Fibroblast of skin of left quadriceps (primary cell): ENCODE measurements at regions not wholly inside any gene's neighbourhood (a gene's known extent, or its start where the extent isn't known, plus 50 kb on each side); places are given as distances from the start of the nearest gene placed in this dataset.
"Not testable (repeated sequence)": the region's sequence is repeated elsewhere in the genome, so short reads cannot be mapped to it uniquely, and the experiment has no call there.

Experiments
- DNase-seq, 2 experiments: peaks; one replicate each; pipeline ENCODE4 v3.0.0-alpha.2; 2013; ENCODE audit warnings: low read depth in 2 of 2

DNA sequence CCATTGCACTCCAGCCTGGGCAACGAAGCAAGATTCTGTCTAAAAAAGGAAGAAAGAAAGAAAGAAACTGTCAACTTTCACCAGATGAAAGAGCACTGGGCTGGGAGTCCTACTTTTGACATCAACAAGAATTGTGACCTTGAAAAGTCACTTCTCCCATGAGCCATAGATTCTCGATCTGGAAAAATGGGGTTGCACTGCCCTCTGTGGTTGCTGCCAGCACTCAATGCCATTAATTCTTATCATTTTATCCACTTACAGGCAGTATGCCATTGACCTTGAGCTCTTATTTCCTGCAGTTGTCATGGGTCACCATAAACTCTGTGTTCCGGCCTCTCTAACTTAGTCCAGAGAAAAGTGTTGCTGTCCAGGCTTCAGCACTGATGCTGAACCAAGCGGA is 137.2 kb downstream of the NOC3L start:
- no peak for DNase-seq

DNA sequence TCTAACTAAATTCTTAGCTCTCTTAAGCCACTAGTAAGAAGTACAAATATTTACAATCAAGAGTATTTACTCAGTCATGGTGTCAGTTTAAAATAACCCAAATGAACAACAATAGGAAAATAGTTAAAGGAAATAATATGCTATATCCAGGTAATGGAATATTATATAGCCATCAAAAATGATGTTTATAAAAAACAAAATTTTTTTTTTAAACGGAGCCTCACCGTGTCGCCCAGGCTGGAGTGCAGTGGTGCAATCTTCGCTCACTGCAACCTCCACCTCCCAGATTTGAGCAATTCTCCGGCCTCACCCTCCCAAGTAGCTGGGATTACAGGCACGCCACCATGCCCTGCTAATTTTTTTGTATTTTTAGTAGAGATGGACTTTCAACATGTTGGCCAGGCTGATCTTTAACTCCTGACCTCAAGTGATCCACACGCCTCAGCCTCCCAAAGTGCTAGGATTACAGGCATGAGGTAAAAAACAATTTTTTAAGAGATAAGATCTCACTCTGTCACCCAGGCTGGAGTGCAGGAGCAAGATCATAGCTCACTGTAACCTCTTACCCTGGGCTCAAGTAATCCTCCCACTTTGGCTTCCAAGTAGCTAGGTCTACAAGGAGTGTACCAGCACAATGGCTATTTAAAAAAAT is 132.5 kb downstream of the NOC3L start:
- DNase-seq = no peak

DNA sequence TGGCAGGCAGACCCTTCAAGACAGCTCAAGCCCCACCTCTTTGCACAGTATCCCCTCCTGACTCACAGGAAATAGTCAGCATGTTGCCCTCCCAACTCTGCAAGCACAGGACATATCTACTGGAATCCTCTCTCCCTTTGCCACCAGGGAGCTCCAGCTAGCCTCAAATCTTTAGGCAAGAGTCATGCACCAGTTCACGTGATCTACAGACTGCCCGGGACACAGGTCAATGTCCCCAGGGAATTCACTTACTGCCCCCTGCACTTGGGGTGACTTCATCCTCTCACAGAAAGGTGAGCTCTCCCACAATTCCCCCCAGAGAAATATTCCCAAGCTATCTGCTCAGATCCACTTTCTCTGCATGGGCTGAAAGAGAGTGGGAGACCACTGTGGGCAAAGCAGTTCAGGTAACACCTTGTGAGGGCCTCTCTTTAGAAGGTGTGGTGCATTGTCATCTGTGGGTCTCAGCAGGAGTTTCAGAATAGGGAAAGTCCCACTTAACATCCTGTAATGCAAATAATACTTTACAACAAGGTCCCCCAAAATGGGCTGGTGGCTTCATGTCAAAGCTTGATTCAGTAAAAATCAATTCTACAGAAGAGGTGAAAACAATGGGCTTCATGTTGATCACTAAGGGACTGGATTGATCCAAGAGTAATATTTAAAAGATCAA is 129.9 kb downstream of the NOC3L start:
- DNase-seq = no peak

DNA sequence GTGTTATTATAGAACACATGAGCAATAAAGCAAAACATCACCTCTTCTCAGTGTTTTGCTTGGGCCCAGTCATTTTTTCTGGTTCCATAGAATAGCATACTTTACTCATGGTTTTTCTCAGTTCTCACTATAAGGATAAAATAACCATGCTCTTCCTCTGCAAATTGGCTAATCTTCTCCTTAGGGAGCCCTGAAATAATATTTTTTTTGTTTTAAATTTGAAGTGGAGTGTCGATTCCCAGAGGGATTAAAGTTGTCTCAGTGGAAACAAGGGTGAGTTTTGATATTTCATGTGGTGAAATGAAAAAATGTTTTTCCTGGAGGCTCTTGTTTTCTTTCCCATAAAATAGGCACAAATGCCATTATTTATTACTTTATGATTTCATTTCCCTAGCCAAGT is 127.3 kb downstream of the NOC3L start:
- no peak for DNase-seq

DNA sequence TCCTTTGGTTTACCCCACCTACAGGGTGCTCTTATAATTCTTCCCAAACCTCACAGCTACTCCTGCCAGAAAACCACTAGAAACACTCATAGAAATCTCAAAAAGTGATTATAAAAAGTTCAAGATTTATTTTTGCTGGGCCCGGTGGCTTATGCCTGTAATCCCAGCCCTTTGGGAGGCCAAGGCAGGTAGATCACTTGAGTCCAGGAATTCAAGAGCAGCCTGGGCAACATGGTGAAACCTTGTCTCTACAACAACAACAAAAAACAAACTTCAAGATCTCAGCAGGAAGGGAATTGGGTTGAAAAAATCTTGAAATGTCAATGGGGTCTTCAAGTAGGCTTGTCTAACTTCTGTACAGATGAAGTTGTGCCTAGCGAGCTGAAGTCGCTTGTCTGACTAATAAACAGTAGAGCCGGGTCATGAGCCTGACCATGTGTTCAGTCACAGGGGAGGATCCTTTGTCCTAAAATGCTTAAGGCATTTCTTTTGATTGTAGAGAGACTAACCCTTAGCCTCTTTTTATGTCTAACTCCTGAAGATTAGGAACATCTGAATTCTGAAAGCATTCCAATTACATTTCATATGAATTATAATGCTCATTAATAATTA is 124.6 kb downstream of the NOC3L start:
- no peak for DNase-seq

DNA sequence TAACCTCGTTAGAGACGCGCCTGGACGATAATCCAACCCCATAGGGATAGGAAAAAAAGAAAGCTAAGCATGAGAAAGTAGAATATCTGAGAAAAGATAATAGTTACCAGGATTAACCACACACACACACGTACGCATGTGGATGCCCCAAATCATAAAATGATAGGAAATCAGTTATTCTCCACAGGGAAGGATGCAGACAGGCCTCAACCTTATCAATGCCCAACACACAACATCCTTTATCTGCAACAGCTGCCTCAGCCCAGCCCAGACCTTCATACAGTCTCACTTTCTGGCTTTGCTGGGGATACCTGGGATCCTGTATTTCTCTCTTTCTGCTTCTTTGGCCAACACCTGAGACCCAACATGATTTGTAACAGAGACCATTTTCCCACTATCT is 123.0 kb downstream of the NOC3L start:
- no peak for DNase-seq

DNA sequence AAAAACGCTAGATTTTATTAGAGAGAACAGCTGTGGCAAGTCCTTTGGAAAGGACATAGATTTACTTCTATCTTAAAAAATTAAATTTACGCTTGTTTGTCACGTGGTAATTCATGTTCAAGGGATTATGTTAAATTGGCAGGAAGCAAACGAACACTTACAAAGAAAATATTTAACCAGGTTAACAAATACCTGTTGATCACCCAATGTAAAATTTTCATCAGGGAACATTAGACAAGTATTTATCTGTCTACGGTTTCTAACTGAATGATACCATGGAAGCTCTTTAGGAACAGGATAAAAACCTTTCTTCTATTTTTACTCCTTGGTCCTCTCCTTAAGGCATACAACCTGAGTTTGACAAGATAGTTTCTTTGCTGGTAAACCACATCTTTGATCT is 122.2 kb downstream of the NOC3L start:
- DNase-seq = no peak

DNA sequence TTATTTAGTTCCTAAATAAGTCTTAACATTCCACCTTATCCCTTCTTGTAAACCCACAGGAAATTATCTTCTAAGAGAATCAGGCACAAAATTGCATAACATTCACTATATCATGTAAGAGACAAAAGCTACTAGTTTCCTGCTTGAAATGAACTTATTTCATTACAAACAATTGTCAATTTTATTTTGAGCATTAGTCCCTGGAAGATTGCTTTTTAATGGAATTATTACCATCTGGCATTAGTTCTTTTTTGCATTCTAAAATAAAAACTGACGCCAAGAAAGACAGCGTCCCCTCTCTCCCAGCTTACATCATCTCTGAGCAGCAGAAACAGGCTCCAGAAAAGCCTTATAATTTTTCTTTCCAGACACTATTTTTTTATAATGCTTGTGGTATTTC is 121.8 kb downstream of the NOC3L start:
- no peak for DNase-seq

DNA sequence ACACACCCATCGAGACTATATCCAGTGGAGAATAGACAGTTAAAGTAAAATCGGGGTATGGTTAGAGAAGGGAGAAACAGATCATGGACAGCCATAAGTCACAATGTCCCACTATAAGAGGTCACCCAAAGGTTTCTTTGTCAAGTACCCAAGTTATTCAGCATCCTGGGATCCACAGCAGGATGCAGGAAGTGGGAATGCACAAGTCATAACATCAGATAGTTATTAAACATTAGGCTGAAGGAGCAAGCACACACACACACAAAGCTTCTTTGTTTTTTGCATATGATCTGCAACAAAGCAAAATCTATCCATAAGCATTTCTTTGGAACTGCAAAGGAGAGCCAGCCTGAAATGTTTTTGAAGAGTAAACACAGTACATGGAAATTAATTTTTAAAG is 111.6 kb downstream of the NOC3L start:
- no peak for DNase-seq

DNA sequence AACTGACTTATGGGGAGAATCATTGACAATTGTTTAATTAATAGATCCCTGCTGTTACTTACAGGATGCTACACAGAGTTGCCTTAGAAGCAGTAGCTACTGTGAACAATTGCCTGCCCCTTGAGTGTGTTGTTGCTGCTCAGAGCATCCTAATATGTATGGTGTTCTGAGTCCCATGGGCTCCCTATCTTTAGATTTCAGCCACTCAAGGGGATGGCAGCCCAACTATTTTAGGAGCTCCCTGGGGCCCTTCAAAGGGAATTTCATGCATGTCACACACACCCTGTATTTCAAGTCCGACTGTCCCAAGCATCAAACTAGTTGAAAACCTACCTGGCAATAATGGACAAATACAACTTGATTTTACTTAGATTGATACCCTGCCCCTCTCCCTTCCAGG is 111.2 kb downstream of the NOC3L start:
- no peak for DNase-seq

DNA sequence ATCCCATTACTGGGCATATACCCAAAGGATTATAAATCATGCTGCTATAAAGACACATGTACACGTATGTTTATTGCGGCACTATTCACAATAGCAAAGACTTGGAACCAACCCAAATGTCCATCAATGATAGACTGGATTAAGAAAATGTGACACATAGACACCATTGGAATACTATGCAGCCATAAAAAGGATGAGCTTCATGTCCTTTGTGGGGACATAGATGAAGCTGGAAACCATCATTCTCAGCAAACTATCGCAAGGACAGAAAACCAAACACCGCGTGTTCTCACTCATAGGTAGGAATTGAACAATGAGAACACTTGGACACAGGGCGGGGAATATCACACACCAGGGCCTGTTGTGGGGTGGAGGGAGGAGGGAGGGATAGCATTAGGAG is 105.3 kb downstream of the NOC3L start:
- not testable (repeated sequence) for DNase-seq

DNA sequence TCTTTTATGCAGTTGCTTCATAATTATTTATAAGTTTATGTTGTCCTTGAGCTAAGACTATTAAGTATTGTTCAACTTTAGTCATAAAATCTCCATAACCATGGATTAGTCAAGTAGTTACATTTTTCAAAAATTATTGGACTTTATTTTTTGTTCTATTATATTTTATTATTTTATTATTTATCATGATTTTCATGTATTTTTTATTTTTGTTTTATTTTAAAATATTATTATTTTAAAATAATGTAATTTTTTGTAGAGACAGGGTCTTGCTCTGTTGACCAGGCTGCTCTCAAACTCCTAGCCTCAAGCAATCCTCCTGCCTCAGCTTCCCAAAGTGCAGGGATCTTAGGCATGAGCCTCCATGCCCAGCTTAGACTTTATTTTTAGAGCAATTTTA is 102.3 kb downstream of the NOC3L start:
- DNase-seq = no peak

DNA sequence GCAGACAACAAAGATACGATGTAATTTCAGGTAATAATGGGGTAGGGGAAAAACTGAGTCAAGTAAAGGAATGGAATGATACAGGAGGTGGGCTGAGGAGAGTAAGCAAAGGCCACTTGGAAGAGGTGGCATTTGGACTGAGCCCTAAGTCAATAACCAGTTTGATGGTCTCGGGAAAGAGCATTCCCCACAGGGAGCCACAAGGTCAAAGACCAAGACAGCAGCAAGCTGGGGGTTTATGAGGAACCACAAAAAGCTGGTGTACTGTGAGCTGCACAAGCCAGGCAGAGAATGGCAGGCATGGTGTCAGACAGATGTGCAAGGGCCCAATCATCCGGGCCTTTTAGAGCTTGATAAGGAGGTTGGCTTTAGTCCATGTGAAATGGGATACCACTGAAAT is 98.7 kb downstream of the NOC3L start:
- no peak for DNase-seq

DNA sequence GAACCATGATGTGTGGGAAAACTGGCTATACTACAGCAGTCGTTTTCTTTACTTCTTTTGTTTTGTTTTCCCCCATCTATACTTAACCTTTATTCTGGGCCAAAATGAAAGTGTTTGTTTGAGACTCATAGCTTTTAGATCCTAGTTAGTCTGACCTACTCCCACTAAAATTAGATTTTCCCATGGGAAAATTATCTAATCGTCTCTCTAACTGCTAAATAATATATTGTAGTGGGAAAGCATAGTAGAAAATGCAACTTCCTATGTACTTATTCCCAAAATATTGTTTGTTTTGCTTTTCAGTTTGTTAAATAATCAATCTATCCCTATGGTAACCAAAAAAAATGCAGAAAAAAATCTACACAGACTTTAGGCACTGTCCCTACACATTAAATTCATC is 96.6 kb downstream of the NOC3L start:
- no peak for DNase-seq

DNA sequence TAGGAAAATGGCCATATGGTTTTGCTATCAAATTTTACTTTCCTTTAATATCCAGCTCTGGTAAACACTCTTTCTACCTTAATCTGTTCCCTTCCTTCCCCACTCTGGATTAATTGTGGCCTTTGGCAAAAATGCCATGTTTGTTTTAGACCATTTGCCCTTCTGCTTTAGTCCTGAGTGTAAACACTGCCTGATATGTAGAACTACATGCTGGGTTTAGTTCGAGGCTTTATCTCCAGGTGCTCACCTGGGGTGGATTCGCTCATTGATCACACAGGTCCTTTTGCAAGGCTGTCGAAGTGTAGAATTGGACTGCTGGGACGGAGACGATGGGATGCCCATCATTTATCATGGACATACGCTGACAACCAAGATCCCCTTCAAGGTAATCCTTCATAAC is 94.1 kb downstream of the NOC3L start:
- DNase-seq = no peak

DNA sequence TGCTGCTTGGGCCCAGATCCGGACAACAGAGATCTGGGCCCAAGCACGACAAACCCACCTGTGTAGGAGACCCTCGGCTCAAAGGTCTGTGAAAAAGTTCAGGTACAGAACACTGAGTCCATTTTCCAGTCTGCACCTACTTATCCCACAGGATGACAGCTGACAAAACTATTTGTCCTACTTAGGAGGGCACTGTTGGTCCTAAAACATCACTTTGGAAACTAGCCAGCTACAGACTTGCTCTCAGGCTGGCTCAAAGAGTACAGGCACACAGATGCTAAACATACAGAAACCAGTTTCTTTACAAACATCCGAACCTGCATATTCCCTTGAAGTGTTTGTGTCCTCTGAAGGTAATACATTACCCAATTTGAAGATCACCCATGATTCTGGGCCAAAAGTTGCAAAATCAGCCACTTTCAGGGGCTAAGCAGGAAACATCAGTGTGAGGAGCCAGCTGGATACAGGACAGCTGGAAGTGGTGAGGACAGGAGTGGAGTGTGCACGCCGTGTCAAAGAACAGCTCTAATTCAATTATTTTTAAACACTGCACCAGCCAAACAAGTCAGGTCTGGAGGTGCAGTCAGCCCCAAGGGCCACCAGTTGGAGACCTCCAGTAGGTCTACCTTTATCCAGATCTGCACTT is 88.5 kb downstream of the NOC3L start:
- DNase-seq = no peak

DNA sequence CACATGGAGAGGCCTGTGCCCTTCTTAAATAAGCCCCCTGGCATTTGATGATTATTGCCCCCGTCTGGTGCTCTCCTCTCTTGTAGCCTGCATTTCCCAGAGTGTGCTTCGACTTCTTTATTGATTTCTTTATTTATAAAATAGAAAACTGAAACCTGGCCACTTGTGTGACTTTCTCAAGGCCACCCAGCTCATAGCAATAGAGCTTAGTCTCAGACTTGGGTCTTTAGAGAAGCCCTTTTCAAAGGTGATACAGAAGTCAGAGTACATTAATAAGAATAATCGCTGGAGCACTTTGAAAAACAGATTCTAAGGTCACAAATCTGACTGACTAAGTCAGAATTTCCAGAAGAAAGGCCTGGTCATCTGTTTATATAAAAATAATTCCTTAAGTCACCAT is 86.6 kb downstream of the NOC3L start:
- DNase-seq = no peak

DNA sequence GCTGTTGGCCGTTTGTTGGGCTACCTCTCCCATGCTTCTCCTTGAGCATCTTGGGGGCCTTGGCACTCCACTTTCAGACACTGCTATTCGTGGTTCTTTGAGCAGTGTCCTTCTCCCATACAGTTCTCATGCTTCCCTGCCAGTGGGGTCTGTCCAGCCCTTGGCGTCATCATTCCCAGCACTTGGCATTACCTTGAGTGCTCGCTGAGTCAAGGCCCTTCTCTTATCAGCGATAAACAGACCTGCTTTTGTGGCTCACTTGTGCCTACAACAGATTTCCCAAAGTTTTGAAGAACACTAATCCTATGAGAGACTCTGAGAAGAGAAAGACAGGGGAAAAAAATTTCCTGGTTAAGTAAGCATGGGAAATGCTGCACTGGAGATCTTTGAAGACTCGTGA is 85.3 kb downstream of the NOC3L start:
- no peak for DNase-seq

DNA sequence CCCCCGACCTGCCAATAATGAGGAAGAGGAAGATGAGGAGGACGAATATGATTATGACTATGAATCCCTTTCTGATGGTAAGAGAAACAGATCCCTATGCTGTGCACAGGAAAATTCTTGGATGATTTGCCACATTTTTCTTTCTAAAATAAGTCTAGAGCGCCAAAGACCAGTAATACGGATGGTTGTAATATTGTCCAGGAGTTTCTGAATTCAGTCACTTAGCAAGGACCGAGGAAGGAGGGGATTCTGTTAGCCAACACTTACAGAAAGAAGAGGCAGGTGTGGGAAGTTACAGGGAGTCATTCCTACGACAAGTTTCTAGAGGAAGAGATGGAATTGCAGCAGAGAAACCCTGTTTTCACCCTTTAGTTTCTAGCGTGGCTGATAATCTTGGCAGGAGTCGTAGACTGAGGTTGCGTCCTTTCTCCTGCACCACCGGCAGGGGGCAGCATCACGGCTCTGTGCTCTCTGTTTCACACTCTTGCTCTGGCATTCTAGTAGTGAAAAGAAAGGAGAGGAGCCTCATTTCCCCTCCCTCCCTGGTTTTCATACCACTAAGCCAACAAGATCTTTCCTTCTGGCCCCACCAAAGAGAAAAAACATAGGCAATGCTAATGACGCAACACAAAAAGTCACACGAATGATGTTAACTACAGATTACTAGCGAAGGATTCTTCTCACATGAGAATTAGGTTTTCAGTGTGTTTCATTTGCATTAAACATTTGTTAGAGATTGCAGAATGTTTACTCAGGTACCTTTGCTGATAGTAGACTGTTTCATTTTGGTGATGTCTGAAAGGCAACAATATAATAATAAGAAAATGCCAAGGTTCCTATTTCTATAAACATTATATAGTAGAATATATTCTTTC is 82.7 kb downstream of the NOC3L start:
- peak; percentile 21 to 31 for DNase-seq

DNA sequence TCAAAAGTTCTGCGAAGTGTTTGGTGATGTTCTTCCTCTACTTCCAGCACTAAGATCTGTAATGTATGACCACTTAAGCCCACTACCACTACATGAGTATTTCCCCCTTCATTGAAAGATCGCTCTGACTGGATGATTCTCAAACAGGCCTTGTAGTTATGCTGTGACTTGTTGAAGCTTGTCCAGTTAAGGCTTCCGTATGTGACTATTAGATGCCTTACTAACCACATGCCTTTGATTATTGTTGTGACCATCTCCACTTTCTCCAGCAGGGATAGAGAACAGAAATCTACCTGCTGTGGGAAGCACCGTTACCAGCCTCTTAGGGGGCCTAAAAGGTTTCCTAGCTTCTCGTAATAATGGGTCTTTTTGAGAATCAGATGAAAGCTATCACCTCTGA is 81.1 kb downstream of the NOC3L start:
- DNase-seq = no peak

DNA sequence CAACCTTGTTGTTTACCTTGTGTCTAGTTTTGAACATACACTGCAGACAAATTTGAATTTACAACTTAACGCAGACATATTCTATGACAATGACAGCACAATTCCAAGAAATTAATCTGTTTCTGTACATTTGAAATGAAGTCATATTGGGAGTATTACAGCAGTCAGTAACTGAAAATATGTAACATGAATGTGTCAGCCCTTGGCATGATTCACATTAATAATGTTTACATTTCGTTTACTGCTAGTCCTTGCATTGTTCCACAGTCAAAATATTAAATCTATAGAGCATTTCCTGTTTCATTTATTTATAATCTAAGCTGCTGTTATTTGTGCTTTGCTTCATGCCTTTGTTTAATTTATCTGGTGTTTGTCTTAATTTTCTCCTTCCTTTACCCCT is 80.4 kb downstream of the NOC3L start:
- no peak for DNase-seq
